ENCODE measurements at regions not wholly inside any gene's neighbourhood (a gene's known extent, or its start where the extent isn't known, plus 50 kb on each side); places are given as distances from the start of the nearest gene placed in this dataset.
A peak's percentile ranks its signal among the peaks of the same experiment; 100 is the strongest.

DNA sequence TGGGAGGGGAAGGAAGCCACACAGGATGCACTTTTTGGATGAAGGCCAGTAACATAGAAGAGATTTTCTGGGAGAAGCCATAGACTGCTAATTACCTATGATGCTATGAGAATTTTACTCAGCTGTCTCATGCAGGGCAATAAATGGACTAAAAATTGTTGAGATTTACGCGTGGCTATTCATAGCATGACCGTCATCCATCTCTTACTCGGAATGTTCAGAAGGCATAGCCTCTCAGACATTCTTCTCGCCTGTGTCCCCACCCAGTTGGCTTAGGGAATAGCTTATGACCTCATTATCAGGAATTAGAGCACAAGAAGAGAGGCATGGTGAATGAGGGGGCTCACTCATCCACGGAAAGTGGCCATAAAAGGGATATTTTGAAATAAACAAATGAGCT, 107.9 kb upstream of the ATP10A start:
- no peaks in the 10 kb centered on the region for H3K27me3 ChIP-seq (ENCODE audit: insufficient read depth, low read length)
- peaks cover 11 to 13% of the 10 kb centered on the region in 2 experiments for H3K4me1 ChIP-seq (ENCODE audit: control insufficient read depth in 1 of 2, insufficient read depth in 2 of 2, low read length in 2 of 2)
- H2BK12ac ChIP-seq (ENCODE audit: low read length): peak overlapping the region; percentile 92
- H3K9ac ChIP-seq (ENCODE audit: low read length): no peak overlapping the region
- H3K23ac ChIP-seq (ENCODE audit: low read length): no peak overlapping the region
- peak overlapping the region; percentile 92 for H3K14ac ChIP-seq (ENCODE audit: low read length)
- H2BK120ac ChIP-seq (ENCODE audit: insufficient read depth, low read length, poor library complexity): peak overlapping the region; percentile 92
- H2BK5ac ChIP-seq (ENCODE audit: low read depth, low read length, poor library complexity): peak overlapping the region; percentile 87
- H4K8ac ChIP-seq (ENCODE audit: low read depth, low read length): peak overlapping the region; percentile 83
- peaks cover 3% of the 10 kb centered on the region for H3K79me2 ChIP-seq (ENCODE audit: control insufficient read depth, insufficient read depth, low read length, poor library complexity)
- peak overlapping the region; percentile 39 for H3K4ac ChIP-seq (ENCODE audit: low read depth, low read length)
- no peak overlapping the region for H3K4me2 ChIP-seq (ENCODE audit: low read length)
- peak overlapping the region; percentile 66 for H3K27ac ChIP-seq (ENCODE audit: low read depth, low read length)
- H3K4me3 ChIP-seq (ENCODE audit: low read depth, low read length): no peak overlapping the region
- H4K12ac ChIP-seq (ENCODE audit: low read depth, low read length): no peak overlapping the region
- peak; percentile 69 to 89 for DNase-seq
- H3K9me3 ChIP-seq (ENCODE audit: insufficient read depth, low read depth, low read length): peaks cover 2% of the 10 kb centered on the region
- WGBS (ENCODE audit: extremely low coverage, insufficient coverage, insufficient read length): no CpG with 5 or more reads among the region's 6 CpGs
- no peaks in the 10 kb centered on the region for H3K36me3 ChIP-seq (ENCODE audit: control insufficient read depth in 1 of 2, insufficient read depth in 2 of 2, low read length in 2 of 2)
- H3K79me1 ChIP-seq (ENCODE audit: low read length): peaks cover 31% of the 10 kb centered on the region
- H2AFZ ChIP-seq (ENCODE audit: insufficient read depth, low read length, poor library complexity): no peak overlapping the region
- peak overlapping the region; percentile 73 for H2AK5ac ChIP-seq (ENCODE audit: low read length)
- peak overlapping the region; percentile 97 for H4K91ac ChIP-seq (ENCODE audit: low read depth, low read length)
- peak overlapping the region; percentile 49 for H3K18ac ChIP-seq (ENCODE audit: low read length)

DNA sequence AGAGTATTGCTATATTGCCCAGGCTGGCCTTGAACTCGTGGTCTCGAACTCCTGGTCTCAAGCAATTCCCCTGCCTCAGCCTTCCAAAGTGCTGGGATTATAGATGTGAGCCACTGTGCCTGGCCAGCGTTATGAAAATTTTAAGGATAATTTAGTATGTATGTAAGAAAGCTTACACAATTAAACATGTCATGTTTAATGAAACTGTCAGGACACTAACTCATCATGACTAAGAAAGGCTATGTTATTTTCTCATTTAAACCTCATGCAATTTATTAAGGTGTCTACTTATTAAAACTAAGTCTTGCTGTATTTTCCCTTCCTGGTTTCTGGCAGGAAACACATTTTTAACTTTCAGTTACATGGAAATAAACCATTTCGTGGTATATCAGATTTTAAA, 106.8 kb upstream of the ATP10A start:
- WGBS (ENCODE audit: extremely low coverage, insufficient coverage, insufficient read length): no CpG with 5 or more reads among the region's 4 CpGs
- peak overlapping the region; percentile 67 for H2BK5ac ChIP-seq (ENCODE audit: low read depth, low read length, poor library complexity)

DNA sequence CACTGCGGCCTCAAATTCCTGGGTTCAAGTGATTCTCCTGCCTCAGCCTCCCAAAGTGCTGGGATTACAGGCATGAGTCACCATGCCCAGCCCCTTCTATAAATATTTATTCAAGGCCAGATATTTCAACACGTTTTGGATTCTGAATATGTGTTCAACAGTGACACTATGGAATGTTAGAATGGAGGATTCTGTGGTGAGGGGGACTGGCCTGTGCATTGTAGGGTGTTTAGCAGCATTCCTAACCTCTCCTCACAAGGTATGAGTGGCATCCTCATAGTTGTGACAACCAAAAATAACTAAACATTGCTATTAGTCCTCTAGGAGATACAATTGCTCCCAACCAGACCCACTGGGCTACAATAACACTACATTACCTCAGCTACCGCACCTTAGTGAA, 104.0 kb upstream of the ATP10A start:
- no peak overlapping the region for H3K9ac ChIP-seq (ENCODE audit: low read length)
- no CpG with 5 or more reads among the region's 3 CpGs for WGBS (ENCODE audit: extremely low coverage, insufficient coverage, insufficient read length)
- H4K12ac ChIP-seq (ENCODE audit: low read depth, low read length): no peak overlapping the region
- peaks cover 7 to 8% of the 10 kb centered on the region in 2 experiments for H3K4me1 ChIP-seq (ENCODE audit: control insufficient read depth in 1 of 2, insufficient read depth in 2 of 2, low read length in 2 of 2)
- H3K27ac ChIP-seq (ENCODE audit: low read depth, low read length): no peak overlapping the region
- H3K27me3 ChIP-seq (ENCODE audit: insufficient read depth, low read length): no peaks in the 10 kb centered on the region
- no peak overlapping the region for H3K4me3 ChIP-seq (ENCODE audit: low read depth, low read length)
- H3K79me2 ChIP-seq (ENCODE audit: control insufficient read depth, insufficient read depth, low read length, poor library complexity): no peaks in the 10 kb centered on the region
- peak; percentile 73 to 95 for DNase-seq
- H4K91ac ChIP-seq (ENCODE audit: low read depth, low read length): no peak overlapping the region
- no peak overlapping the region for H2BK12ac ChIP-seq (ENCODE audit: low read length)
- H3K18ac ChIP-seq (ENCODE audit: low read length): no peak overlapping the region
- no peak overlapping the region for H3K4me2 ChIP-seq (ENCODE audit: low read length)
- H4K8ac ChIP-seq (ENCODE audit: low read depth, low read length): no peak overlapping the region
- no peak overlapping the region for H3K23ac ChIP-seq (ENCODE audit: low read length)
- no peaks in the 10 kb centered on the region for H3K36me3 ChIP-seq (ENCODE audit: control insufficient read depth in 1 of 2, insufficient read depth in 2 of 2, low read length in 2 of 2)
- H3K79me1 ChIP-seq (ENCODE audit: low read length): peaks cover 17% of the 10 kb centered on the region
- no peak overlapping the region for H2BK5ac ChIP-seq (ENCODE audit: low read depth, low read length, poor library complexity)
- no peaks in the 10 kb centered on the region for H3K9me3 ChIP-seq (ENCODE audit: insufficient read depth, low read depth, low read length)
- H3K14ac ChIP-seq (ENCODE audit: low read length): no peak overlapping the region
- H3K4ac ChIP-seq (ENCODE audit: low read depth, low read length): no peak overlapping the region
- H2AK5ac ChIP-seq (ENCODE audit: low read length): no peak overlapping the region
- H2AFZ ChIP-seq (ENCODE audit: insufficient read depth, low read length, poor library complexity): no peak overlapping the region
- H2BK120ac ChIP-seq (ENCODE audit: insufficient read depth, low read length, poor library complexity): no peak overlapping the region

More for the DNA sequence above, 106.8 kb upstream of the ATP10A start:
- Histone ChIP-seq H3K23ac (ENCODE audit: low read length) (no peak overlapping the region), H3K4me2 (ENCODE audit: low read length) (no peak overlapping the region), H3K14ac (ENCODE audit: low read length) (no peak overlapping the region), H3K4ac (ENCODE audit: low read depth, low read length) (no peak overlapping the region), H3K27me3 (ENCODE audit: insufficient read depth, low read length) (no peaks in the 10 kb centered on the region), H3K36me3 (ENCODE audit: control insufficient read depth in 1 of 2, insufficient read depth in 2 of 2, low read length in 2 of 2) (no peaks in the 10 kb centered on the region), H3K9me3 (ENCODE audit: insufficient read depth, low read depth, low read length) (peaks cover 2% of the 10 kb centered on the region), H2AFZ (ENCODE audit: insufficient read depth, low read length, poor library complexity) (no peak overlapping the region), H4K91ac (ENCODE audit: low read depth, low read length) (peak overlapping the region; percentile 88), H4K12ac (ENCODE audit: low read depth, low read length) (no peak overlapping the region), H3K9ac (ENCODE audit: low read length) (no peak overlapping the region), H2BK12ac (ENCODE audit: low read length) (peak overlapping the region; percentile 94), H3K27ac (ENCODE audit: low read depth, low read length) (no peak overlapping the region), H3K4me3 (ENCODE audit: low read depth, low read length) (no peak overlapping the region), H3K18ac (ENCODE audit: low read length) (no peak overlapping the region), H3K79me2 (ENCODE audit: control insufficient read depth, insufficient read depth, low read length, poor library complexity) (peaks cover 3% of the 10 kb centered on the region), H3K4me1 (ENCODE audit: control insufficient read depth in 1 of 2, insufficient read depth in 2 of 2, low read length in 2 of 2) (peaks cover 11 to 15% of the 10 kb centered on the region in 2 experiments), H3K79me1 (ENCODE audit: low read length) (peaks cover 34% of the 10 kb centered on the region), H2BK120ac (ENCODE audit: insufficient read depth, low read length, poor library complexity) (peak overlapping the region; percentile 95), H2AK5ac (ENCODE audit: low read length) (peak overlapping the region; percentile 85), H4K8ac (ENCODE audit: low read depth, low read length) (no peak overlapping the region)
- DNase-seq: no peak

DNA sequence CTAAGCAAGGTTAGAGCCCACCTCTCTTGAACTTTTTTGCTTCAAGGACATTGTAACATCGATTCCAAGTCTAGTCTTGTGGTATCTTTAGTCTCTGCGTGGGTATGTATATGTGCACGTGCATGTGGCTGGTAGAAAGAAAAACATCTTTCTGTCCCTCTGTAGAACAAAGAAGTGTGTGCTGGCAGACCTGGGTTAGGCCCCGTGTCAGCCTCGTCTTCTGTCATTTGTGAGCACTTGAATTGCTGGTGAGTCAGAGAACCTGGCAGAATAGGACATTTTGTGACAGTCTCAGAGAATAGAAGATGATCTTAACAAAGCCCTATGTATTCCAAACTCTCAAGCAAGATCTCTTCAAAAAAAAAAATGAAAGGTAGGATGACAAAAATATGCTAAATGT, 102.2 kb upstream of the ATP10A start:
- Histone ChIP-seq H4K8ac (ENCODE audit: low read depth, low read length) (no peak overlapping the region), H3K9ac (ENCODE audit: low read length) (no peak overlapping the region), H2BK5ac (ENCODE audit: low read depth, low read length, poor library complexity) (peak overlapping the region; percentile 31), H2AFZ (ENCODE audit: insufficient read depth, low read length, poor library complexity) (no peak overlapping the region), H3K18ac (ENCODE audit: low read length) (no peak overlapping the region), H3K9me3 (ENCODE audit: insufficient read depth, low read depth, low read length) (no peaks in the 10 kb centered on the region), H3K27ac (ENCODE audit: low read depth, low read length) (no peak overlapping the region), H3K4me2 (ENCODE audit: low read length) (no peak overlapping the region), H4K91ac (ENCODE audit: low read depth, low read length) (peak overlapping the region; percentile 62), H3K4ac (ENCODE audit: low read depth, low read length) (no peak overlapping the region), H2BK120ac (ENCODE audit: insufficient read depth, low read length, poor library complexity) (peak overlapping the region; percentile 31), H2AK5ac (ENCODE audit: low read length) (no peak overlapping the region), H3K79me2 (ENCODE audit: control insufficient read depth, insufficient read depth, low read length, poor library complexity) (no peaks in the 10 kb centered on the region), H4K12ac (ENCODE audit: low read depth, low read length) (no peak overlapping the region), H3K4me3 (ENCODE audit: low read depth, low read length) (no peak overlapping the region), H3K23ac (ENCODE audit: low read length) (no peak overlapping the region), H3K14ac (ENCODE audit: low read length) (no peak overlapping the region), H3K4me1 (ENCODE audit: control insufficient read depth in 1 of 2, insufficient read depth in 2 of 2, low read length in 2 of 2) (peaks cover 2 to 4% of the 10 kb centered on the region in 2 experiments), H2BK12ac (ENCODE audit: low read length) (peak overlapping the region; percentile 84), H3K36me3 (ENCODE audit: control insufficient read depth in 1 of 2, insufficient read depth in 2 of 2, low read length in 2 of 2) (no peaks in the 10 kb centered on the region), H3K79me1 (ENCODE audit: low read length) (peaks cover 12% of the 10 kb centered on the region), H3K27me3 (ENCODE audit: insufficient read depth, low read length) (no peaks in the 10 kb centered on the region)
- DNase-seq: no peak
- no CpG with 5 or more reads among the region's 5 CpGs for WGBS (ENCODE audit: extremely low coverage, insufficient coverage, insufficient read length)

All from trophoblast cell (in vitro differentiated cells and primary cell).